Neural cell (in vitro differentiated cells): ENCODE measurements at regions not wholly inside any gene's neighbourhood (a gene's known extent, or its start where the extent isn't known, plus 50 kb on each side); places are given as distances from the start of the nearest gene placed in this dataset.

ENCODE experiments used
- CTCF ChIP-seq: fragments of 450-650 bp; IDR thresholded peaks from 2 replicates; pipeline ENCODE4 v1.5.1; 2014; ENCODE audit warnings: antibody characterized with exemption, mild to moderate bottlenecking, moderate library complexity; ENCODE audit not compliant: poor library complexity, severe bottlenecking
- EP300 ChIP-seq: fragments of 450-650 bp; conservative IDR thresholded peaks from 2 replicates; pipeline ENCODE4 v1.6.1; 2014; ENCODE audit warnings: antibody characterized with exemption, mild to moderate bottlenecking, moderate library complexity; ENCODE audit not compliant: poor library complexity, severe bottlenecking
- EZH2 ChIP-seq: fragments of 200-600, 300-800 bp; shearing (Covaris generic), sonication (generic); IDR thresholded peaks from 2 replicates; pipeline ENCODE4 v1.6.1; 2014; ENCODE audit warnings: antibody characterized with exemption, low read length, borderline replicate concordance, mild to moderate bottlenecking; ENCODE audit not compliant: insufficient read depth, poor library complexity, severe bottlenecking
- POLR2AphosphoS5 ChIP-seq: IDR thresholded peaks from 2 replicates; pipeline ENCODE4 v1.6.1; 2012
- RAD21 ChIP-seq: fragments of 450-650 bp; conservative IDR thresholded peaks from 2 replicates; pipeline ENCODE4 v1.6.1; 2014; ENCODE audit warnings: antibody characterized with exemption, mild to moderate bottlenecking, moderate library complexity
- REST ChIP-seq: IDR thresholded peaks from 2 replicates; pipeline ENCODE4 v1.6.1; 2012; ENCODE audit warnings: borderline replicate concordance
- SMC3 ChIP-seq: fragments of 450-650 bp; conservative IDR thresholded peaks from 2 replicates; pipeline ENCODE4 v1.6.1; 2014; ENCODE audit warnings: antibody characterized with exemption, mild to moderate bottlenecking, moderate library complexity; ENCODE audit not compliant: poor library complexity
- TAF1 ChIP-seq: IDR thresholded peaks from 2 replicates; pipeline ENCODE4 v1.6.1; 2012; ENCODE audit warnings: low read depth

GRCh38 chr3:82796765-82797164 is 1035.3 kb upstream of the GBE1 start:
- TF ChIP-seq CTCF (no peak), EP300 (no peak), EZH2 (no peak), REST (no peak), POLR2AphosphoS5 (no peak), RAD21 (no peak), TAF1 (no peak), SMC3 (no peak)
